PC-9 (cell line): ENCODE measurements at regions not wholly inside any gene's neighbourhood (a gene's known extent, or its start where the extent isn't known, plus 50 kb on each side); places are given as distances from the start of the nearest gene placed in this dataset.
A peak's percentile ranks its signal among the peaks of the same experiment; 100 is the strongest.
"Not testable (repeated sequence)": the region's sequence is repeated elsewhere in the genome, so short reads cannot be mapped to it uniquely, and the experiment has no call there.

Experiments
- BruUV-seq: library from RNA; stranded (reverse); fragments of 400-500 nt; replicated peaks from 2 replicates; lab custom pipeline; 2021; lab: Mats Ljungman, UMichigan
- CTCF ChIA-PET: fragments of 300-600 bp; sonication (Branson Sonifier 250); formaldehyde crosslinking; loops from one replicate; lab custom pipeline; 2022; ENCODE audit warnings: antibody characterized with exemption; lab: Charles Lee
- POLR2A ChIA-PET: fragments of 300-600 bp; sonication (Branson Sonifier 250); formaldehyde crosslinking; loops from one replicate; lab custom pipeline; 2022; ENCODE audit warnings: antibody characterized with exemption; ENCODE audit not compliant: unreplicated experiment; lab: Charles Lee
- DNase-seq, 2 experiments: peaks; one replicate each; pipeline versions ENCODE4 v3.0.0 to v3.0.0-alpha.2; 2015 to 2022; ENCODE audit warnings: mixed read lengths in 1 of 2
- H2AFZ ChIP-seq: fragments of 200-600 bp; sonication (generic); 2 replicates; pipeline ENCODE4 v1.8.1; 2017; ENCODE audit warnings: antibody characterized with exemption
- H3F3A ChIP-seq: fragments of 200-600 bp; sonication (generic); 2 replicates; pipeline ENCODE4 v1.8.1; 2017; ENCODE audit warnings: antibody characterized with exemption, mild to moderate bottlenecking, low read depth; ENCODE audit not compliant: insufficient read depth
- H3K27ac ChIP-seq: fragments of 200-600 bp; sonication (generic); 2 replicates; pipeline ENCODE4 v1.6.1; 2016; ENCODE audit warnings: mixed run types
- H3K27me3 ChIP-seq: fragments of 200-600 bp; sonication (generic); 2 replicates; pipeline ENCODE4 v1.6.1; 2016; ENCODE audit warnings: low read depth, mixed run types; ENCODE audit not compliant: insufficient read depth
- H3K36me3 ChIP-seq: fragments of 200-600 bp; sonication (generic); 2 replicates; pipeline ENCODE4 v1.6.1; 2016; ENCODE audit warnings: low read depth, mixed run types
- H3K4me1 ChIP-seq: fragments of 200-600 bp; sonication (generic); replicated peaks from 2 replicates; pipeline ENCODE4 v1.6.1; 2016; ENCODE audit warnings: mixed run types; ENCODE audit not compliant: insufficient read depth
- H3K4me2 ChIP-seq: fragments of 200-600 bp; sonication (generic); 2 replicates; pipeline ENCODE4 v1.6.1; 2017; ENCODE audit warnings: mixed run types
- H3K4me3 ChIP-seq: fragments of 200-600 bp; sonication (generic); 2 replicates; pipeline ENCODE4 v1.6.1; 2016; ENCODE audit warnings: mixed run types
- H3K79me2 ChIP-seq: fragments of 200-600 bp; sonication (generic); 2 replicates; pipeline ENCODE4 v1.6.1; 2017; ENCODE audit warnings: low read depth, mixed run types
- H3K9me2 ChIP-seq: fragments of 200-600 bp; sonication (generic); 2 replicates; pipeline ENCODE4 v1.8.1; 2017; ENCODE audit warnings: mild to moderate bottlenecking; ENCODE audit not compliant: insufficient read depth
- H3K9me3 ChIP-seq: fragments of 200-600 bp; sonication (generic); 2 replicates; pipeline ENCODE4 v1.8.1; 2016; ENCODE audit warnings: low read depth; ENCODE audit not compliant: insufficient read depth
- H4K20me1 ChIP-seq: fragments of 200-600 bp; sonication (generic); 2 replicates; pipeline ENCODE4 v1.8.1; 2017; ENCODE audit not compliant: insufficient read depth
- EZH2 ChIP-seq: fragments of 200-600 bp; sonication (generic); IDR thresholded peaks from 2 replicates; pipeline ENCODE4 v1.8.0; 2017; ENCODE audit warnings: antibody characterized with exemption, low read depth
- intact Hi-C: fragments of 100-400 bp; cut with micrococcal nuclease; formaldehyde crosslinking; loops from one replicate; pipeline ENCODE4 v1.10.0; 2022; ENCODE audit not compliant: unreplicated experiment
- TF ChIP-seq, protein P1 (sequence below): fragments of 200-600 bp; sonication (generic); conservative IDR thresholded peaks from 2 replicates; pipeline ENCODE4 v1.6.1; 2017; ENCODE audit warnings: mixed run types, antibody characterized with exemption, mild to moderate bottlenecking, moderate library complexity

DNA sequence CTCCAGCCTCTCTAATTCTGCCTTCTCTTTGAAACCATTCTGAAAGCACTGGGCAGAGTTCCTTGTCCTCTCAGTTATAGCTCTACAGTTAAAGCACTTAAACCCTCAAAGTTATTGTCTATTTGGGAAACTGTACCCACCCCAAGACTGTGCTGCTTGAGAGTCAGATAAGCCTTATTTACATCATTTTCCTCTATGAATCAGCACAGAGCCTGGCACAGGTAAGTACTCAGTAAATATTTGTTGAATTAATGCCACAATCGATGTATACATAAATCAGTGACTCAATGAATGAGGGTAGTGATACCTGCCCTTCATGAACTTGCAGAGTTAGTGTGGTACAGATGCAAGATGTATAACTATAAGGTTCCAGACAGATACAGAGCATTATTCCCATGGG is 549.4 kb upstream of the KLF4 start:
- no TSS peak for BruUV-seq
- Histone ChIP-seq H3K4me2 (no peak overlapping the region), H3K4me1 (peaks cover 36% of the 10 kb centered on the region), H3K36me3 (no peaks in the 10 kb centered on the region), H3K9me2 (no peaks in the 10 kb centered on the region), H3F3A (peaks cover 23% of the 10 kb centered on the region; the same call in 1 of the 2 replicates), H2AFZ (no peak overlapping the region), H3K9me3 (peaks cover 15% of the 10 kb centered on the region), H3K4me3 (no peak overlapping the region), H3K27me3 (no peaks in the 10 kb centered on the region), H4K20me1 (no peaks in the 10 kb centered on the region), H3K27ac (no peak overlapping the region), H3K79me2 (no peaks in the 10 kb centered on the region)
- POLR2A ChIA-PET: no interaction called here
- DNase-seq: peak in 1 of 2 experiments; percentile 46
- CTCF ChIA-PET: no interaction called here
- intact Hi-C loops: no loop called here
- TF ChIP-seq, protein P1, sequence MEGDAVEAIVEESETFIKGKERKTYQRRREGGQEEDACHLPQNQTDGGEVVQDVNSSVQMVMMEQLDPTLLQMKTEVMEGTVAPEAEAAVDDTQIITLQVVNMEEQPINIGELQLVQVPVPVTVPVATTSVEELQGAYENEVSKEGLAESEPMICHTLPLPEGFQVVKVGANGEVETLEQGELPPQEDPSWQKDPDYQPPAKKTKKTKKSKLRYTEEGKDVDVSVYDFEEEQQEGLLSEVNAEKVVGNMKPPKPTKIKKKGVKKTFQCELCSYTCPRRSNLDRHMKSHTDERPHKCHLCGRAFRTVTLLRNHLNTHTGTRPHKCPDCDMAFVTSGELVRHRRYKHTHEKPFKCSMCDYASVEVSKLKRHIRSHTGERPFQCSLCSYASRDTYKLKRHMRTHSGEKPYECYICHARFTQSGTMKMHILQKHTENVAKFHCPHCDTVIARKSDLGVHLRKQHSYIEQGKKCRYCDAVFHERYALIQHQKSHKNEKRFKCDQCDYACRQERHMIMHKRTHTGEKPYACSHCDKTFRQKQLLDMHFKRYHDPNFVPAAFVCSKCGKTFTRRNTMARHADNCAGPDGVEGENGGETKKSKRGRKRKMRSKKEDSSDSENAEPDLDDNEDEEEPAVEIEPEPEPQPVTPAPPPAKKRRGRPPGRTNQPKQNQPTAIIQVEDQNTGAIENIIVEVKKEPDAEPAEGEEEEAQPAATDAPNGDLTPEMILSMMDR: no peak
- TF ChIP-seq EZH2: no peak

DNA sequence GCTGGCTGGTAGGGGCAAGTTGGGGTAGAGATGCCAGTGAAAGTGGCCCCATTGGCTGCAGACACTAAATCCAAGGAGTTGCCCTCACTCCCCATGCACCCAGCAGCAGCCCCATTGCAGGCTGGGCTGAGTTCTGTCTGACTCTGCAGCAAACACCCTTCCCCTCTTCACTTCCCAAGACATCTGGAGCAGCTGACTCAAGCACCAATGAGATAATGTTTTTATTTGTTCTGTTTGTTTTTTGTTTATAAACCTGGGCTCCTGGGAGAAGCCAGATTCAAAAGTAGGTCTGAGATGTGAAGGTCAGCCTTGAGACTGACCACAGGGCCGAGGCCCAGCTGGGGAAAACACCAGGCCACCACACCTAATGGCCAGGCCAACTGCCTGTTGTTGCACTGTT is 545.9 kb upstream of the KLF4 start:
- no peak for DNase-seq
- Histone ChIP-seq H2AFZ (no peak overlapping the region), H3K27ac (no peak overlapping the region), H3K9me3 (no peaks in the 10 kb centered on the region), H4K20me1 (no peaks in the 10 kb centered on the region), H3K79me2 (no peaks in the 10 kb centered on the region), H3K36me3 (no peaks in the 10 kb centered on the region), H3K4me3 (no peak overlapping the region), H3K4me1 (peaks cover 18% of the 10 kb centered on the region), H3F3A (peaks cover 12% of the 10 kb centered on the region; the same call in 1 of the 2 replicates), H3K4me2 (no peak overlapping the region), H3K9me2 (no peaks in the 10 kb centered on the region), H3K27me3 (no peaks in the 10 kb centered on the region)
- TF ChIP-seq, protein P1: no peak
- no peak for TF ChIP-seq EZH2
- POLR2A ChIA-PET: no interaction called here
- BruUV-seq: no TSS peak
- CTCF ChIA-PET: no interaction called here
- intact Hi-C loops: no loop called here

DNA sequence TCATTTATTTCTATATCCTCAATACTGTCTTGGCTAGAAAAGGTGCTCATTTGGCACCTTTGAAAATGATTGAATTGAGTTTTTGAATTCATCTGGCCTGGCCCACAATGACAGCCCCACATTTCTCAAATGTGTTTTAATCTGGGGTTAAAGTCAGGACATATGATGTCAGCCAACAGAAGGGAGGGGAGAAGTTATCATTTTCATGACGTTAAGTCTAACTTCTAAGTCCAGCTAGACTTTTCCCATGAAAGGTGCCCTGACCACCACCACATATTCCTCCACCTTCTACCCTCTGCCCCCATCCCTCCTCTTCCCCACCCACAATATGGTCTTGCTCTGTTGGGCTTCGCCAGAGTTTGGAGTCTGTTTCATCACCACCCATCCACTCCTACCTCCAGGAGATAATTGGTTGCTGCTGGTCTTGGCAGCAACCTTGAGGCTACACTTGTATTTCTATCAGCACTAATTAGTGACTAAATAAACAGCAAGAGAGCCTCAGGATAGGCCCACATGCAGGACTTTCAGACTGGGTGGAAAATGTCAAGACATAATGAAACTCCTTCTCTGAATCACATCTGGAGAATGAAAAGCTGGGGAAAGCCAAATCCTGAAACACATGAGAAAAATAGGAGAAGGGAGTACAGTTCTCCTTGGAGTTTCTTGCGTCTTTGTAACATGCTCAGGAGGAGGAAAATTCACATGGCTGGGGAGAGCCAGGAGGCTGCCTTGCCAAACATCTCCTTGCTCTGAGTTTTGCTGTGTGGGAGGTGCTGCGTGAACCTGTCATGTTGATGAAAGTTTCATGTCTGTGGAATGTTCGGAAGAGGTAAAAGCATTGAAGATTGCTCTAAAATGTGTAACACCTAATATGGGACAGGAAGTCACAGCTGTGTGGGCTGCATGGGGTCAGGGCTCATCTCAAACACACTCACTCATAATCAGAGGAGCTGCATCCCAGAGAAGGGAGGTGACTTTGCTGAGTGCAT is 544.7 kb upstream of the KLF4 start:
- ChIA-PET POLR2A (interaction anchor here (0.5 kb wide), 1 partner anchor 24 kb away, joined by 6 read pairs; no protein-coding TSS in a partner anchor), CTCF (no interaction called here)
- no peak for DNase-seq
- TF ChIP-seq, protein P1: no peak
- no peak for TF ChIP-seq EZH2
- Histone ChIP-seq H3K4me1 (peaks cover 6% of the 10 kb centered on the region), H3K4me2 (no peak overlapping the region), H3K27ac (no peak overlapping the region), H3K4me3 (no peak overlapping the region), H2AFZ (no peak overlapping the region), H3K9me3 (no peaks in the 10 kb centered on the region), H4K20me1 (no peaks in the 10 kb centered on the region), H3K27me3 (no peaks in the 10 kb centered on the region), H3K9me2 (no peaks in the 10 kb centered on the region), H3K79me2 (no peaks in the 10 kb centered on the region), H3F3A (peaks cover 7% of the 10 kb centered on the region; the same call in 1 of the 2 replicates), H3K36me3 (no peaks in the 10 kb centered on the region)
- no TSS peak for BruUV-seq
- intact Hi-C loops: no loop called here

DNA sequence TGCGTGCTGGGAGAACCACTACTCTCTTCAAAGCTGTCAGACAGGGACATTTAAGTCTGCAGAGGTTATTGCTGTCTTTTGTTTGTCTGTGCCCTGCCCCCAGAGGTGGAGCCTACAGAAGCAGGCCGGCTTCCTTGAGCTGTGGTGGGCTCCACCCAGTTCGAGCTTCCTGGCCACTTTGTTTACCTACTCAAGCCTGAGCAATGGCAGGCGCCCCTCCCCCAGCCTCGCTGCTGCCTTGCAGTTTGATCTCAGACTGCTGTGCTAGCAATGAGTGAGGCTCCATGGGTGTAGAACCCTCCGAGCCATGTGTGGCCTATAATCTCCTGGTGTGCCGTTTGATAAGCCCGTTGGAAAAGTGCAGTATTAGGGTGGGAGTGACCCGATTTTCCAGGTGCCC is 542.5 kb upstream of the KLF4 start:
- H3K79me2 ChIP-seq, H3K4me1 ChIP-seq, DNase-seq, H3K9me2 ChIP-seq, H3K4me2 ChIP-seq, CTCF ChIA-PET, H3F3A ChIP-seq, H3K27me3 ChIP-seq, H3K9me3 ChIP-seq, H3K27ac ChIP-seq, H3K4me3 ChIP-seq, H4K20me1 ChIP-seq, H3K36me3 ChIP-seq, H2AFZ ChIP-seq, BruUV-seq, POLR2A ChIA-PET, intact Hi-C loops: not testable (repeated sequence)

DNA sequence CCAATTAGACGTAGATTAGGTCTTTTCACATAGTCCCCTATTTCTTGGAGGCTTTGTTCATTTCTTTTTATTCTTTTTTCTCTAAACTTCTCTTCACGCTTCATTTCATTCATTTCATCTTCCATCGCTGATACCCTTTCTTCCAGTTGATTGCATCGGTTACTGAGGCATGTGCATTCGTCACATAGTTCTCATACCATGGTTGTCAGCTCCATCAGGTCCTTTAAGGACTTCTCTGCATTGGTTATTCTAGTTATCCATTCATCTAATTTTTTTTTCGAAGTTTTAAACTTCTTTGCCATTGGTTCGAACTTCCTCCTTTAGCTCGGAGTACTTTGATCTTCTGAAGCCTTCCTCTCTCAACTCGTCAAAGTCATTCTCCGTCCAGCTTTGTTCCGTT is 541.7 kb upstream of the KLF4 start:
- H3K79me2 ChIP-seq, H3K27me3 ChIP-seq, H2AFZ ChIP-seq, H3K4me1 ChIP-seq, DNase-seq, POLR2A ChIA-PET, H3K36me3 ChIP-seq, H3K27ac ChIP-seq, H3K4me2 ChIP-seq, H3K4me3 ChIP-seq, H3F3A ChIP-seq, H3K9me3 ChIP-seq, H3K9me2 ChIP-seq, intact Hi-C loops, H4K20me1 ChIP-seq, CTCF ChIA-PET, BruUV-seq: not testable (repeated sequence)
